GM12872 (cell line): ENCODE measurements at regions not wholly inside any gene's neighbourhood (a gene's known extent, or its start where the extent isn't known, plus 50 kb on each side); places are given as distances from the start of the nearest gene placed in this dataset.

Experiments used
- CTCF ChIP-seq: IDR thresholded peaks from 3 replicates; pipeline ENCODE4 v1.5.1; 2011; ENCODE audit warnings: low read depth, mild to moderate bottlenecking, low read length, moderate library complexity; ENCODE audit not compliant: insufficient read depth

GRCh38 chr2:123095219-123095835, 929.8 kb upstream of the CNTNAP5 start:
- no peak for TF ChIP-seq CTCF

- no peak for TF ChIP-seq CTCF
Measured at GRCh38 chr2:123098619-123099018, 926.5 kb upstream of the CNTNAP5 start.

- no peak for TF ChIP-seq CTCF
Measured at GRCh38 chr2:123101434-123101833, 923.7 kb upstream of the CNTNAP5 start.

GRCh38 chr2:123103902-123104301, 921.2 kb upstream of the CNTNAP5 start:
- no peak for TF ChIP-seq CTCF

- TF ChIP-seq CTCF, result no peak
Measured at GRCh38 chr2:123116595-123116994, 908.5 kb upstream of the CNTNAP5 start.

- no peak for TF ChIP-seq CTCF
Measured at GRCh38 chr2:123127236-123127635, 897.9 kb upstream of the CNTNAP5 start.

GRCh38 chr2:123128951-123129350, 896.1 kb upstream of the CNTNAP5 start:
- TF ChIP-seq CTCF, result no peak
